Endodermal cell (in vitro differentiated cells): ENCODE measurements at regions not wholly inside any gene's neighbourhood (a gene's known extent, or its start where the extent isn't known, plus 50 kb on each side); places are given as distances from the start of the nearest gene placed in this dataset.

Experiments
- DNase-seq: peaks from one replicate; pipeline ENCODE4 v3.0.0-alpha.2; 2017
- H3K27ac ChIP-seq: 2 replicates; pipeline ENCODE4 v1.5.1; 2013; ENCODE audit warnings: mild to moderate bottlenecking, low read depth, low read length, moderate library complexity
- H3K27me3 ChIP-seq: 2 replicates; pipeline ENCODE4 v1.6.1; 2013; ENCODE audit warnings: mild to moderate bottlenecking, low read length, moderate library complexity; ENCODE audit not compliant: insufficient read depth, control insufficient read depth, poor library complexity, severe bottlenecking
- H3K36me3 ChIP-seq: 2 replicates; pipeline ENCODE4 v1.7.0; 2013; ENCODE audit warnings: mild to moderate bottlenecking, low read length, moderate library complexity; ENCODE audit not compliant: control insufficient read depth, insufficient read depth
- H3K4me1 ChIP-seq: one replicate; pipeline ENCODE4 v1.7.0; 2013; ENCODE audit warnings: low read length; ENCODE audit not compliant: control insufficient read depth, insufficient read depth
- H3K4me3 ChIP-seq: 2 replicates; pipeline ENCODE4 v1.5.1; 2013; ENCODE audit warnings: mild to moderate bottlenecking, low read length, moderate library complexity
- H3K9ac ChIP-seq: 2 replicates; pipeline ENCODE4 v1.6.1; 2013; ENCODE audit warnings: mild to moderate bottlenecking, low read length, moderate library complexity; ENCODE audit not compliant: poor library complexity, severe bottlenecking; ENCODE audit errors: extremely low read depth
- H3K9me3 ChIP-seq: 2 replicates; pipeline ENCODE4 v1.6.1; 2013; ENCODE audit warnings: mild to moderate bottlenecking, low read length, moderate library complexity; ENCODE audit not compliant: control insufficient read depth
- H3K27ac Mint-ChIP-seq: 2 replicates; pipeline ENCODE4 v1.8.0; 2020; ENCODE audit warnings: mixed read lengths
- H3K27me3 Mint-ChIP-seq: 2 replicates; pipeline ENCODE4 v1.8.0; 2021; ENCODE audit warnings: mild to moderate bottlenecking, mixed read lengths; ENCODE audit not compliant: insufficient read depth
- H3K36me3 Mint-ChIP-seq: 2 replicates; pipeline ENCODE4 v1.8.0; 2020; ENCODE audit warnings: low read depth, mixed read lengths
- H3K4me1 Mint-ChIP-seq: 2 replicates; pipeline ENCODE4 v1.8.0; 2020; ENCODE audit warnings: mixed read lengths
- H3K4me3 Mint-ChIP-seq: 2 replicates; pipeline ENCODE4 v1.8.0; 2020; ENCODE audit warnings: mild to moderate bottlenecking, moderate library complexity, mixed read lengths
- H3K9me3 Mint-ChIP-seq: 2 replicates; pipeline ENCODE4 v1.8.0; 2020; ENCODE audit warnings: mild to moderate bottlenecking, mixed read lengths
- WGBS, 2 experiments: methylation state at CpG; one replicate each; pipeline versions ENCODE4 v1.1.5 to v1.1.7; 2013; ENCODE audit warnings: missing lambda C conversion rate in 2 of 2, mixed read lengths in 1 of 2; ENCODE audit not compliant: insufficient coverage in 1 of 2, insufficient read length in 1 of 2; 5-methylcytosine and 5-hydroxymethylcytosine counted together
- TF ChIP-seq, protein P1 (sequence below): fragments of 200-600 bp; sonication (generic); conservative IDR thresholded peaks from 2 replicates; pipeline ENCODE4 v1.5.0; 2021; ENCODE audit warnings: antibody characterized with exemption, mild to moderate bottlenecking

- H3K27ac Mint-ChIP-seq = no peak overlapping the region
- DNase-seq = no peak
- TF ChIP-seq, protein P1, sequence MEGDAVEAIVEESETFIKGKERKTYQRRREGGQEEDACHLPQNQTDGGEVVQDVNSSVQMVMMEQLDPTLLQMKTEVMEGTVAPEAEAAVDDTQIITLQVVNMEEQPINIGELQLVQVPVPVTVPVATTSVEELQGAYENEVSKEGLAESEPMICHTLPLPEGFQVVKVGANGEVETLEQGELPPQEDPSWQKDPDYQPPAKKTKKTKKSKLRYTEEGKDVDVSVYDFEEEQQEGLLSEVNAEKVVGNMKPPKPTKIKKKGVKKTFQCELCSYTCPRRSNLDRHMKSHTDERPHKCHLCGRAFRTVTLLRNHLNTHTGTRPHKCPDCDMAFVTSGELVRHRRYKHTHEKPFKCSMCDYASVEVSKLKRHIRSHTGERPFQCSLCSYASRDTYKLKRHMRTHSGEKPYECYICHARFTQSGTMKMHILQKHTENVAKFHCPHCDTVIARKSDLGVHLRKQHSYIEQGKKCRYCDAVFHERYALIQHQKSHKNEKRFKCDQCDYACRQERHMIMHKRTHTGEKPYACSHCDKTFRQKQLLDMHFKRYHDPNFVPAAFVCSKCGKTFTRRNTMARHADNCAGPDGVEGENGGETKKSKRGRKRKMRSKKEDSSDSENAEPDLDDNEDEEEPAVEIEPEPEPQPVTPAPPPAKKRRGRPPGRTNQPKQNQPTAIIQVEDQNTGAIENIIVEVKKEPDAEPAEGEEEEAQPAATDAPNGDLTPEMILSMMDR = no peak
- peaks cover 2% of the 10 kb centered on the region for H3K27me3 Mint-ChIP-seq
- Histone ChIP-seq H3K9ac (no peak overlapping the region), H3K27ac (no peak overlapping the region), H3K9me3 (peaks cover 13% of the 10 kb centered on the region), H3K4me3 (no peak overlapping the region), H3K4me1 (peaks cover 11% of the 10 kb centered on the region), H3K27me3 (no peaks in the 10 kb centered on the region), H3K36me3 (no peaks in the 10 kb centered on the region)
- WGBS, 2 experiments = 91 to 100% methylated on average over 3 to 21 of the region's 21 CpGs
- H3K4me1 Mint-ChIP-seq = peaks cover 18% of the 10 kb centered on the region
- H3K36me3 Mint-ChIP-seq = no peaks in the 10 kb centered on the region
- H3K9me3 Mint-ChIP-seq = peaks cover 15% of the 10 kb centered on the region
- no peak overlapping the region for H3K4me3 Mint-ChIP-seq
These were observed 158.5 kb upstream of the ACVR2A start for GRCh38 chr2:147686365-147686764.

- no peaks in the 10 kb centered on the region for H3K36me3 Mint-ChIP-seq
- Histone ChIP-seq H3K9ac (no peak overlapping the region), H3K9me3 (peaks cover 13% of the 10 kb centered on the region), H3K4me1 (peaks cover 3% of the 10 kb centered on the region), H3K36me3 (no peaks in the 10 kb centered on the region), H3K27ac (no peak overlapping the region), H3K4me3 (no peak overlapping the region), H3K27me3 (no peaks in the 10 kb centered on the region)
- 98 to 100% methylated on average over 3 to 4 of the region's 4 CpGs for WGBS, 2 experiments
- no peak for DNase-seq
- H3K27ac Mint-ChIP-seq = no peak overlapping the region
- H3K9me3 Mint-ChIP-seq = peaks cover 15% of the 10 kb centered on the region
- TF ChIP-seq, protein P1 = no peak
- peaks cover 8% of the 10 kb centered on the region for H3K4me1 Mint-ChIP-seq
- no peak overlapping the region for H3K4me3 Mint-ChIP-seq
- H3K27me3 Mint-ChIP-seq = peaks cover 2% of the 10 kb centered on the region
These were observed 159.9 kb upstream of the ACVR2A start for GRCh38 chr2:147684903-147685302.

DNA sequence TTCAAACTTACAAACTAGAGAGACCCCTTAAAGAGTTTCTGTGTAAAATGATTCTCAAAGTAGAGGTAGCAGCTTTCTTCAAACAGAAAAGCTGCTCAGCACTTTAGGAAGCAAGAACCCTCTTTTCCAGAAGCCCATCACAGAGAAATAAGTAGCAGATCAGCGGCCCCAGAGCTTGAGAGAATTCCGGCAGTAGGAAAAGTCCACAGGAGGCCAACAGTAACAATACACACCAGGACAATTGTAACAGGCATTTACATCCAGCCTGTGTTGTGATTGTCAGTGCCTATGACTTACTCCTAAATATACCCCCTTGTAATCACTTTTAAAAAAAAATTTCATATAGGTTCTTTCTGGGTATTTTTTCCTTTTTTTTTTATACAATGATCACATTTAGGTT lies 161.4 kb upstream of the ACVR2A start:
- 37% methylated on average over 2 of the region's 2 CpGs; no CpG with 5 or more reads in 1 of the 2 experiments for WGBS, 2 experiments
- no peak overlapping the region for H3K9ac ChIP-seq
- no peak for DNase-seq
- H3K27me3 ChIP-seq = no peaks in the 10 kb centered on the region
- TF ChIP-seq, protein P1 = no peak
- Mint-ChIP-seq H3K27me3 (no peaks in the 10 kb centered on the region), H3K9me3 (peaks cover 15% of the 10 kb centered on the region), H3K27ac (no peak overlapping the region), H3K36me3 (no peaks in the 10 kb centered on the region), H3K4me3 (no peak overlapping the region), H3K4me1 (peaks cover 8% of the 10 kb centered on the region)
- H3K4me1 ChIP-seq = peaks cover 3% of the 10 kb centered on the region
- H3K36me3 ChIP-seq = no peaks in the 10 kb centered on the region
- peak overlapping the region; percentile 7 for H3K27ac ChIP-seq
- H3K4me3 ChIP-seq = no peak overlapping the region
- peaks cover 13% of the 10 kb centered on the region for H3K9me3 ChIP-seq
